Eye (tissue), 1 donor: ENCODE measurements at regions not wholly inside any gene's neighbourhood (a gene's known extent, or its start where the extent isn't known, plus 50 kb on each side); places are given as distances from the start of the nearest gene placed in this dataset.
A peak's percentile ranks its signal among the peaks of the same experiment; 100 is the strongest.

Source experiments
- DNase-seq: peaks from one replicate; pipeline ENCODE4 v3.0.0-alpha.2; 2015

DNA sequence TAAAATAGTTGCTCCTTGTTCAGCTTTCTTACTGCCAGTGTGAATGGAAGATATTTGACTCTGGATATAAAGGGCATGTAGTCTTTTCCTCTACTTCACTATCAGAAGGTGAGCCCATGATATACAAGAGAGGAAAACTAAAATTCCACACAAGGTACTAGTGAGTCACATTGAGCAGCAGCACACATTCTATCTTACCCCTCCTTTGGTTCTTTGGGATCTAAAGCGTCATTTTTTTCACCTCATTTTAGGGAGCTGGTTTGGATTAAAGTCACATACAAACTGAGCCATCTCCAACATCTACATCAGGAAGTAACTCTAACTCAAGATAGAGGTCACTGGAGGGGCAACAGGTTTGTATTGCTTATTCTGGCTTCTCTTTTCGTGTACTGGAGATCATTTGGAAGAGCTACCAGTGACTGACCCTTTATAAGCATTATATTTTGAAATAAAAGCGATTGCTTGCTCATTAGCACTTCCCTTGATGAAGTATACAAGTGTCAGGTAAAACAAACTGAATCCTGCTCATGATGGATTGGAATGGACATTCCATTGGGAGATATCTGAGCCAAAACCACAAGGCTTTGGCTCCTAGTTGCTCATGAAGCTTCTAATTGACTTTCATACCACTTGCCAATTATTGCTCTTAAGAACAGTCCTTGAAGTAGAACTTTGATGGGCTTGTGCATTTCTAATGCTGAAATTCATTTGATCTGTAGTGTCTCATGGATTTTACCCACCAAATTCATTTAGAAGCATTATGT is 124.1 kb downstream of the SPCS3 start:
- DNase-seq, result no peak

DNA sequence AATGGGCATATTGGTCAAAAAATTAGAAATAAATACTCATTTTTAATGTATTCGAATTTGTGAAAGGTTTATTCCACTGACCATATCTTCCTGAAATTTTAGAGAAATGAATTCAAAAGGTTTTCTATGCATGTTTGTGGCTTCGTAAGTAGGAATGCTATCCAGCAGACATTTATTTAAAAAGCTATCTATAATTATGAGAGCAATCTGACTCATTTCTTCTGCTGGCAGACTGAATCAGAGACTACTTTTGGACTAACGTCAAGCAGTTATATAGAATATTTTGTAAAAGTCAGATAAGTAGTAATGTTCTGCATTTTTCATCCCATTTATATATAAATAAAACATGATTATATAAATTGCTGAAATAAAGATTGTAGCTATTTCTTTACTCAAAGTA is 125.0 kb downstream of the SPCS3 start:
- no peak for DNase-seq

GRCh38 chr4:176448761-176449160 is 129.0 kb downstream of the SPCS3 start:
- DNase-seq, result no peak

DNA sequence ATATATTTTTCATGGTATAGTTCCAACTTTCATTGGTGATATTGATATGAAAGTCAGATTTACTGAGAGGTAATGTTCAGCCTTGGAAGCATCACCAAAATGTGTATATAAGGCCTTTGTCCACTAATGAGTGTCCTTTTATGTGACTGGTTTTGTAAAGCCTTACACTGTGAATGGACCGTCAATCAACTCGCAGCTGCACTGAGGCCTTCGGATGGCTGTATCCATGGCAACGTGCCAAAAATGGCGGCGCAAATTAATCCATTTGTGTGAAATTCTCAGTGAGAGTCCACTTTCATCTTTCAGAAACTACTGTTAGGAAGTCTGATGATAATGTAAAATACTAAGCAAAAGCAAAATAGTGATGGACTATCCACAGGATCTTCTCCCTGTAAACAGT is 131.7 kb downstream of the SPCS3 start:
- peak; percentile 88 for DNase-seq

- DNase-seq, result no peak
Measured at GRCh38 chr4:176453079-176453478, 133.3 kb downstream of the SPCS3 start.

DNA sequence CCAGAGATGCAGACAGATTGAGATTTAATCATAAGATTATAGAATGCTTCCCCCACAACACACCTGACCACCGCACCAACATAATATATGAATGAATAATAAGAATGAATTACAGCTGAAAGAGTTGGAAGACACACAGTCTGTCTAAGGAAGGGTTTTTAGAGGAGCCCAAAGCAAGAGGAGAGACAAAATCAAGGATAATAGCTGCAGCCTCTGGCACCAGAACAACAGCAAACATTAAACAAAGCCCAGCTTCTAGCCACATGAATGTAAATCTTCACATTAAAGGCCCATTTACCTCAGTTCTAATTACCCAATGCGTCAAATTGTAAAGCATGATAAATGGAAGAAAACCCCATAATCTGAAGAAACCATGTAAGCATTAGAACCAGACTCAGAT is 133.9 kb downstream of the SPCS3 start:
- DNase-seq, result no peak

DNA sequence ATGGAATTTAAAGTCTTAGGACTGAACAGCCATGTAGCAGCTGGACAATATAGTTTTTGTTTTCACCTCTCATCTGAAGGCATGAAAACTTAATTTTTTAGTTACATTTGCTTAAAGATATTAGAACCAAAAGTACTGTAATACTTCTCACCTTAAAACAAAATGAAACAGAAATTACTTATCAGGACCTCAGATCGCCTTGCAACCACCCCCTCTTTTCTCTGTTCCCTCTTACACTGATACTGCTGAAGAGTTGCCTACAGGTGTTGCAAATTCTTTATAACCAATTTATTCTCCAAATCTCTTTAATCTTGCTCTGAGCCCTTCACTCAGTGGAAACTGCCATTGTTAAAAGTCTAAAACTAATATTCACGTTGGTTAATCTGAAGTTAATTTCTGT is 145.0 kb downstream of the SPCS3 start:
- DNase-seq, result no peak

GRCh38 chr4:176467001-176467400 is 147.2 kb downstream of the SPCS3 start:
- DNase-seq, result no peak

- no peak for DNase-seq
Measured at GRCh38 chr4:176469546-176469945, 149.8 kb downstream of the SPCS3 start.

GRCh38 chr4:176470671-176471070 is 150.9 kb downstream of the SPCS3 start:
- DNase-seq, result no peak

GRCh38 chr4:176475067-176475466 is 155.3 kb downstream of the SPCS3 start:
- DNase-seq, result no peak

DNA sequence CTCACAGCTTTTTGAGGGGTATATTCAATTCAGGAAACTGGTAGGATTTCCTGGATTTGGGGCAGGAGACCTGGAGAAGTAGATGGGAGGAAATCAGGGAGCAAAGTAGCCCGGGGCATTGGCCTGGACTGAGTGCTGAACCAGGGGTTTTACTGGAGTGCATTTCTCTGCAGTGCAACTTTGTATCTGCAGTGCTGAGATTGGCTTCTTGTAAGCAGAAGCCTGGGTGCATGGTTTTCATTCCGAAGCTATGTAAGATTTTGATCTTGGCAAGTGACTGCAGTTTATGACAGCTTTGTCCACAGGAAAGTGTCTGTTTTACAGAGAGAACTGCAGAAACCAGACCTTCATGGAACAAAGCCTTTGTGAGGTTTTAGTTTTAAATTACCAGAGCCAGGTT is 158.3 kb downstream of the SPCS3 start:
- DNase-seq, result no peak

DNA sequence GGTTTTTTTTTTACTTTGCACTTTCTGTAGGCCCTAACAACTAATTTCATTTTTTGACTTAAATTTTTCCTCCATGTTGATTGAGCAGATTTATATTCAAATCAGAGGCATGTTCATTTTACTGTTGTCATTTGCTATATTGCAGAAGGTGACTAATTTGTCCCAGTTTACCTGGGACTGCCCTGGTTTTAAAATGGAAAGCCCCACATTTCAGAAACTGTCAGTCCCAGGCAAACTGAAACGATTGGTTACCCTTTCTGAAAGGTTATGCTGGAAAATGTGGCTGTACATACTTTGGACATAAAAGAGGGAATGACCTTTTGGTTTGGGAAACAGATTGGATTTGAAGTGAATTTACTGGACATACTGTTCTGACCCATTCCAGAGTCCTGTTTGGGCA is 160.0 kb downstream of the SPCS3 start:
- no peak for DNase-seq

DNA sequence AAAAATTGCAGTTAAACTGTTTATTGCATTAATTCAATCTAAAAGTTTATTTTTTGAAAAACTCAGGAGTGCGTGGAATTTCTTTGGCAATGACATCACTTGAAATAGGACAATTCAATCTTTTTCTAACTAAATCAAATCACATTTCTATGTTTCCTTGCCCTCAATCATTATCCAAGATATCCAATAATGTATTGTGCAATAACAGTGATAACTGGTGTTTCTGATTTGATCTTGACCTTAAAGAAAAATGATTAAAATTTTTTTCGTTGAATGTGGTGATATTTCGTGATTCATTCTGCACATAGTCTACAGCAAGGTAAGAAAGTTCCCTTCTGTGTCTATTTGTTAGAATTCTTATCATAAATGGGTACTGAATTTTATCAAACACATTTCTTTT is 163.2 kb downstream of the SPCS3 start:
- no peak for DNase-seq

- no peak for DNase-seq
Measured at GRCh38 chr4:176484301-176484984, 164.7 kb downstream of the SPCS3 start.

GRCh38 chr4:176489001-176489400 is 169.2 kb downstream of the SPCS3 start:
- DNase-seq, result no peak

- no peak for DNase-seq
Measured at GRCh38 chr4:176492646-176493302, 173.0 kb downstream of the SPCS3 start.

DNA sequence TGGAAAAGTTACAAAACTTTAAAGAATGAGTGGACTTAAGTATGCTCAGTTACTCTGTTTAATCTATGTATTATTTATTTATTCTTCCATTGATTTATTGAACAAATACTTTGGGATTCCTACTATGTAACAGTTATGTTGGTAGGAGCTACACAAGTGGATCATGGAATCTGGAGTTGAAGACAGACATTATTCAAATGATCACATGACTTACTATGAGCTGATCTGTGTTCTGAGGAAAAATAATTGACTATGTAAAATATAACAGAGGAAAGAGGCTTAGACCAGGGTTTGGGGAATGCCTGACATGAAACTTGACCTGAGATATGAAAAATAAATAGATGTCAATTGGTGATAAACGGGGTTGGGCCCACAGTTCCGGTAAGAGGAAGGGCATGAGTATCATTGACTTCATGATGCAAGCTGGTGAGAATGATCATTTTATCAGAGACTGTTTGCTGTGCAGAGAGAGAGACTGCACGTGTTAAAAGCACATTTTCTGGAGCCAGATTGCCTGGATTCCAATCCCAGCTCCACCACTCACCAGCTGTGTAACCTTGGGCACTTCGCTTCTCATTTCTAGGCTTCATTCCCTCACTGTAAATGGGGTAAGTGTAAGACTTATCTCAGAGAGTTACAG is 179.0 kb downstream of the SPCS3 start:
- no peak for DNase-seq

- DNase-seq, result no peak
Measured at GRCh38 chr4:176499518-176499917, 179.8 kb downstream of the SPCS3 start.

DNA sequence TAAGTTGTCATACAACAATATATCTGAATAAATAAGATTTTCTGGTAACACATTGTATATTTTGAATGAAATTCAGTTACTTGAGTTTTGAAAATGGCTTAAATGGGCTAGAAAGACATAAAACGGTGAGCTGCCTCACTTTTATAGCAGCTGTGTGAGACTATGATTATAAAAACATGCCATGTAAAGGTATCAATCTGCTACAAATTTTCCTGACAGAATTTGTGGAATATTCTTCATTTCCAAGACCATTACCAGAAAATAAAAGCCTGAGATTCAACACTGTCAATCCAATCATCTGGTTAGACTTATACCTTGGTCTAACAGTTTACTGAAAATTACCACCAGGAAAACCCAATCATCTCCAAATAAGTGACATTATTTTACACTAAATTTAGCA is 181.1 kb downstream of the SPCS3 start:
- no peak for DNase-seq

DNA sequence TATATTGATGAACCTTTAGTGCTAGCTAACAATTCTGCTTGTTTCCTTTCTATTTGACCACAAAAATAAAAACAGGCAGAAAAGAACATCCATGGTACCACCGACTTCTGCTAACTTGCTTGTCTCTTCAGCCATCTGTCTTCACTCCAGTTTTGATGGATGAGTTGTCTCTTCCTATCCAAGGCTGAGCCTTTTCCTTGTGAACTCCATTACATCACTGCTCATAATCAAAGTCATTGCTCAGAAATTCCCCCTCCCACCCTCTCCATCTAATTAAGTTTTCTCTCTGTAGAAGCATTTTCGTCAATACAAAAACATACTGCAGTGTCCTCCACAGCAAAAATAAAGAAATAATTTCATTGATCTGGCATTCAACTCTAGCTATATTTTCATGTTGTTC is 184.4 kb downstream of the SPCS3 start:
- no peak for DNase-seq

DNA sequence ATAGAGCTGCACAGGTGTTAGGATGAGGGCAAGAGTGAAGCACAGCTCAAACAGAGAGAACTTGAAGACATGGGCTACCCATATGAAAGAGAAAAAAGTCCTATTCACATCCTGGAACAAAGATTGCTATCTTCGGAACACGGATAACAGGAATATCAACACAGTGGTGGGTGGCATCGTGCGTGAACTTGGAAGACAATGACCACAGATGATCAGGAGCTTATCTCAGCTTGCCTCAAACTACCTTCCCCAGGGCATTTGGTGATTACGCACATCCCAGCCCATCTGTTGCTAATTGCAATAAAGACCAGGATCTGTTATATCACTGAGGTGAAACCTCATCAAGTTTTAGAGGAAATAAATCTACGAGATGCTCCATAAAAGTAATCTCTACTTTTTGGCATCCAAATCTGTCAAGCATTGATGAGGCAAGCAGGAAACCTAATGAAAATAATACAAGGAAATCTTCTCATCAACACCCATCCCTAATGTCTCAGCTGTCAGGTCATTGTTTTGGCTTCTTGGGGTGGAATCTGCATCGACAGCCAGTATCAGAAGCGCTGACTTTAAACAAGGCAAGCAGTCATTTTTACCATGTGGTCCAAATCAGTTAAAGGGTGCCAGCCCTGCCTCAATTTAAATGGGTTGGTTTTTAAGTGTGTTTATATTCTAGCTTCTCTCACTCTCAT is 188.2 kb downstream of the SPCS3 start:
- no peak for DNase-seq

- DNase-seq, result no peak
Measured at GRCh38 chr4:176508780-176509331, 189.1 kb downstream of the SPCS3 start.
